Hematopoietic multipotent progenitor cell treated with erythropoietin and hydrocortisone succinate and interleukin-3 and kit ligand, for 8 days (in vitro differentiated cells): ENCODE measurements at regions not wholly inside any gene's neighbourhood (a gene's known extent, or its start where the extent isn't known, plus 50 kb on each side); places are given as distances from the start of the nearest gene placed in this dataset.
"Not testable (repeated sequence)": the region's sequence is repeated elsewhere in the genome, so short reads cannot be mapped to it uniquely, and the experiment has no call there.

Source experiments
- DNase-seq: peaks from one replicate; pipeline ENCODE4 v3.0.0-alpha.2; 2015

DNA sequence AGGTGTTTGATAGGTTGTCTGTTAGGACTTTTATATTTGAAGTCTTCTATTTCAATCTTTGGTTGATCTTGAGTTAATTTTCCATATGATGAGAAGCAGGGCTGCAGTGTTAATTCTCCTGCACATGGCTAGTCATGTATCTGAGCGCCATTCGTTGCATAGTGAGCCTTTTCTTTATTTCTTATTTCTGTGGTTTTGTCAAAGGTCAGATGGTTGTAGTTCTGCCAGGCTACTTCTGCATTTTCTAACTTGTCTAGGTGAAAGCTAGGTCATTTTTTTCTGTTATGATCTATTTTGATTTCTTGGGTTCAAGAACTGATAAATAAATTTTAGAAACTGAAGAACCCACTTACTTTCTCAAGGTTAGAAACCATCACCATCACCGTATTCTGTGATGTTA is 56.7 kb downstream of the CCDC74A start:
- no peak for DNase-seq

DNA sequence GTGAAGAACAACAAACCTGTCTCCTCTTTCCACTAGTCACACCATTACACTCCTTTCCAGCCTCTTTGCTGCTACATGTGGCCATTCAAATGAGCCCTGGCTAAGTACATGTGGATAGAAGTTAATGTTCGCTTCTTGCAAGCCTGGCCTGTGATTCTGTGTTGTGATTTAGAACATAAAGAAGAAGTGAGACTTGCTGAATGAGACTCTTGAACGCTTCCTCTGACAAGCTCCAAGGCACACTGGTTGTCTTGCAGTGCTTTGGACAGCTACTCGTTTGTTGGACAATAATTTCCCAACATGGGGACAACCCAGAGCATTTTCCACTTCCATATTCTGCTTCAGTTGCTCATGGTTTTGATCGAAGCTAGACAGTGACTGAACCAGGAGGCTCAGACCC is 57.3 kb downstream of the CCDC74A start:
- DNase-seq: no peak

GRCh38 chr2:131588152-131588873 is 60.6 kb downstream of the CCDC74A start:
- no peak for DNase-seq

GRCh38 chr2:131589126-131589525 is 61.4 kb downstream of the CCDC74A start:
- not testable (repeated sequence) for DNase-seq

- DNase-seq: no peak
Observed at GRCh38 chr2:131590366-131590765, 62.7 kb downstream of the CCDC74A start.

GRCh38 chr2:131590896-131591295 is 63.2 kb downstream of the CCDC74A start:
- no peak for DNase-seq

- not testable (repeated sequence) for DNase-seq
Observed at GRCh38 chr2:131596561-131596960, 68.9 kb downstream of the CCDC74A start.

DNA sequence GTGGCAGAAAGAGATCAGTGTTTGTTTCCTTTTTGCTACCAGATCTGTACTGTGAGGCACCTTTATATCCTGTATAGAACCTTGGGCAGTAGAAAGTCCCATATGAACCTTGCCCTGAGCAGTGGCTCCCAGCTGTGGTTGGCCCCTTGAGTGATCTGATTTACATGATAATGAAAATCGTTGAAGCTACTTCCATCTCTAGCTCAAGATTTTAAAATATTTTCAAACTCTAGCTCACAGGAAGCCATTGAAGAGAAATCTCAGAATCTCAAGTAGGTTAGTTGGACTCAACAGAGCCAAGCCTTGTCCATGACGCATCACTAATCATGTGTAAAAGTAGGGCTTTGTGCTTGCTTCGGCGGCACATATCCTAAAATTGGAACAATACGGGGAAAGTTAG is 74.8 kb downstream of the CCDC74A start:
- not testable (repeated sequence) for DNase-seq

DNA sequence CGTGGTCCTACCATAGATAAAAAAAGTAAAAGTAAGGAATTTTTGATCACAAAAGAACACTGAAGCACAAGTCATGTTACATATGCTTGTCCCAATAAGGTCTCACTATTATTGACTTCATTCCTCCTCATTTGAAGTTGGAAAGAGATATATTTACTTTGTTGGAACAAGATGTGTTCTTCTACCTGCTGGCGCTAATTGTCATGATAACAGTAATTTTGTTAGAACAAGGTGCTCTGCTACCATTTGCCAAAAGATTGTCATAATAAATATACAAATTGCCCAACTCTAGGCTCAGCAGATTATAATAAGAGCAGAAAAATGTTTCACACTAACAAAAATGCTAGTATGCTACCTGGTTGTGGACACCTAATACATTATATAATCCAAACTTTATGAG is 77.0 kb downstream of the CCDC74A start:
- not testable (repeated sequence) for DNase-seq

DNA sequence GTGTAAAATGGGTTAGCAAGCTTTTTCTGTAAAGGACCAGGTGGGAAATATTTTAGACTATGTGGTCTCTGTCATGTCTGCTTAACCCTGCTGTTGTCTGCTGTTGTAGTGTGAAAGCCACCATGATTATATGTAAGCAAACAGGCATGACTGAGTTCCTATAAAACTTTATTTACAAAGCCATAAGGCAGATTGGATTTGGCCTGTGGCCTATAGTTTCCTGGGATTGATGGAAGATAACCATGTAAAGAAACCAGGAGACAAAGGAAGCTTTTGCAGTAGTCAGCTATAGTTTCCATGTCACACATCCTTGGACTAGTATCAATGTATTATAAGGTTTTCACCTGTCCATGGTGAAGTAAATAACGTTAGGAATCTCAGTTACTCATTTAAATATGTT is 78.7 kb downstream of the CCDC74A start:
- DNase-seq: not testable (repeated sequence)

GRCh38 chr2:131607056-131607455 is 79.4 kb downstream of the CCDC74A start:
- DNase-seq: not testable (repeated sequence)

GRCh38 chr2:131614539-131614938 is 86.9 kb downstream of the CCDC74A start:
- DNase-seq: not testable (repeated sequence)

GRCh38 chr2:131618320-131618719 is 90.6 kb downstream of the CCDC74A start:
- DNase-seq: not testable (repeated sequence)

- not testable (repeated sequence) for DNase-seq
Observed at GRCh38 chr2:131622874-131623273, 95.2 kb downstream of the CCDC74A start.

DNA sequence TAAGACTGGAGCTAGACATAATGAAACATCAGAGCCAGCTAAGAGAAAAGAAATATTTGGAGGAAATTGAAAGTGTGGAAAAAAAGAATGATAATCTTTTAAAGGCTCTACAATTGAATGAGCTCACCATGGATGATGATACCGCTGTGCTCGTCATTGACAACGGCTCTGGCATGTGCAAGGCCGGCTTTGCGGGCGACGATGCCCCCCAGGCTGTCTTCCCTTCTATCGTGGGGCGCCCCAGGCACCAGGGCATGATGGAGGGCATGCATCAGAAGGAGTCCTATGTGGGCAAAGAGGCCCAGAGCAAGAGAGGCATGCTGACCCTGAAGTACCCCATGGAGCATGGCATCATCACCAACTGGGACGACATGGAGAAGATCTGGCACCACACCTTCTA is 98.3 kb downstream of the CCDC74A start:
- DNase-seq: not testable (repeated sequence)

GRCh38 chr2:131626565-131626964 is 98.9 kb downstream of the CCDC74A start:
- DNase-seq: not testable (repeated sequence)

- DNase-seq: not testable (repeated sequence)
Observed at GRCh38 chr2:131627777-131628176, 100.1 kb downstream of the CCDC74A start.

GRCh38 chr2:131631648-131632047 is 104.0 kb downstream of the CCDC74A start:
- not testable (repeated sequence) for DNase-seq

DNA sequence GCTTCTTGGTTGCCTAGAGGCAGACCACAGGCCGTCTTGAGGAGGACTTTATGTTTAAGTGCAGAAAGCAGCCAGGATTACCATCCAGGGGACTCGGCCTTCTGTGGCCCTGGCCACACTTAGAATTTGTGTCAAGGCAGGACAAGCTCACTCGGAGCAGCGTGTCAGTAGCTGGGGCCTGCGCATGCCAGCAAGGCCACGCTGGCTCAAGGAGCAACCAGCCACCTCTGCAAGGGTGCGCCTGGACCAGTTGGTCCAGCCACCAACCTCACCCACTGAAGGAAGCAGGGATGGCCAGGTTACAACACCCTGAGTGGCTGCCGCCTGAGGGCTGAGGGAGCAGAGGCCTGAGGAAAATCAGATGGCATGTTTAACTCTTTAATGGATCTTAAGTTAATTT is 105.7 kb downstream of the CCDC74A start:
- DNase-seq: not testable (repeated sequence)

DNA sequence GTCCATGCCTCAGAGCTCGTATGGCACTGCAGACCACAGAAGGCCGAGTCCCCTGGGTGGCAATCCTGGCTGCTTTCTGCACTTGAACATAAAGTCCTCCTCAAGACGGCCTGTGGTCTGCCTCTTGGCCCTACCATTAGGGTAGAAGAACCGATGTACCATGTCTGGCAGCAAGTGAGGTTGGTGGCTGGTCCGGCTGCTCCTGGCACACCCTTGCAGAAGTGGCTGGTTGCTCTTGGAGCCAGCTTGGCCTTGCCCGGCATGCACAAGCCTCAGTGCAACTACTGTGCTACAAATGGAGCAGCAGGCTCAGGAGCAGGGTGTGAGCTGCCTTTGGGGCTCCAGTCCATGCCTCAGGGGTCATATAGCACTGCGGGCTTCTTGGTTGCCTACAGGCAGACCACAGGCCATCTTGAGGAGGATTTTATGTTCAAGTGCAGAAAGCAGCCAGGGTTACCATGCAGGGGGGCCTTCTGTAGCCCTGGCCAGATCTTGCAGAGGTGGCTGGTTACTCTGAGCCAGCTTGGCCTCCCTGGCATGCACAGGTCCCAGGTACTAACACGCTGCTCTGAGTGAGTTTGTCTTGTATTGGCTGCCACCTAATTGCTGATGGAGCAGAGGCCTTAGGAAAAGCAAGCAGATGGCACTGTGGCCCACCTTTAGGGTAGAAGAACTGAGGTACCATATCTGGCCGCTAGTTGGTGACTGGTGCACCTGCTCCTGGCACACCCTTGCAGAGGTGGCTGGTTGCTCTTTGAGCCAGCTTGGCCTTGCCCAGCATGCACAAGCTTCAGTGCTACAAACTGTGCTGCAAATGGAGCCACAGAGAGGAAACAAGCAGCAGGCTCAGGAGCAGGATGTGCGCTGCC is 106.4 kb downstream of the CCDC74A start:
- DNase-seq: not testable (repeated sequence)

DNA sequence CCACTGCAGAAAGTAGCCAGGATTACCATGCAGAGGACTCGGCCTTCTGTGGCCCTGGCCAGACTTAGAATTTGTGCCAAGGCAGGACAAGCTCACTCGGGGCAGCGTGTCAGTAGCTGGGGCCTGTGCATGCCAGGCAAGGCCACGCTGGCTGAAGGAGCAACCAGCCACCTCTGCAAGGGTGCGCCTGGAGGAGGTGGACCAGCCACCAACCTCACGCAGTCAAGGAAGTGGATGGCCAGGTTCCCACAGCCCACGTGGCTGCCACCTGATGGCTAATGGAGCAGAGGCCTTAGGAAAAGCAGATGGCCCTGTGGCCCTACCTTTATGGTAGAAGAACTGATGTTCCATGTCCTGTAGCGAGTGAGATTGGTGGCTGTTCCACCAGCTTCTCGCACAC is 107.9 kb downstream of the CCDC74A start:
- no peak for DNase-seq

- not testable (repeated sequence) for DNase-seq
Observed at GRCh38 chr2:131636704-131637308, 109.1 kb downstream of the CCDC74A start.

- DNase-seq: not testable (repeated sequence)
Observed at GRCh38 chr2:131639001-131639620, 111.4 kb downstream of the CCDC74A start.
